HG03280 (cell line): ENCODE measurements at regions not wholly inside any gene's neighbourhood (a gene's known extent, or its start where the extent isn't known, plus 50 kb on each side); places are given as distances from the start of the nearest gene placed in this dataset.
"Not testable (repeated sequence)": the region's sequence is repeated elsewhere in the genome, so short reads cannot be mapped to it uniquely, and the experiment has no call there.

Experiments used
- ATAC-seq: cut with Tn5 transposase; IDR thresholded peaks from one replicate; pipeline ENCODE4 v1.9.1; 2021; ENCODE audit warnings: mild to moderate bottlenecking, moderate library complexity; ENCODE audit not compliant: unreplicated experiment

GRCh38 chr4:13678186-13678924, 50.8 kb upstream of the BOD1L1 start:
- no peak for ATAC-seq

- no peak for ATAC-seq
Measured at GRCh38 chr4:13681570-13681969, 54.0 kb upstream of the BOD1L1 start.

DNA sequence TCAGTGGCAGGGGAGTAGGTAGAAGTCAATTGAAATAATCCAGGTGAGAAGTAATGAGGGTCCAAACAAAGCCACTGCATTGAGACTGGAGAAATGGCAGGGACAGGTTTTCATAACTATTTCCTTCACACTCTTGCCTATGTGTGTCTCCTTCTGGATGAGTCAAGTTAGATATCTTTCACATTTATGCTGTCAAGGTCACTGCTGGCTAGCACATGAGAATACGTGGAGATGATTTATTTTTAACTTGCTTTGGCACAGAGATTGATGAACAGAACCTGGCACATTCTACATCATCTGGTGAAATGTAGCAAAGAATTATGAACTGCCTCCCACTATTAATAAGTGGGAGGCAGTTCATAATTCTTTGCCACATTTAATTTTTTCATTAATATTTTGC, 66.7 kb upstream of the BOD1L1 start:
- no peak for ATAC-seq

- ATAC-seq = no peak
Measured at GRCh38 chr4:13698296-13698695, 70.8 kb upstream of the BOD1L1 start.

DNA sequence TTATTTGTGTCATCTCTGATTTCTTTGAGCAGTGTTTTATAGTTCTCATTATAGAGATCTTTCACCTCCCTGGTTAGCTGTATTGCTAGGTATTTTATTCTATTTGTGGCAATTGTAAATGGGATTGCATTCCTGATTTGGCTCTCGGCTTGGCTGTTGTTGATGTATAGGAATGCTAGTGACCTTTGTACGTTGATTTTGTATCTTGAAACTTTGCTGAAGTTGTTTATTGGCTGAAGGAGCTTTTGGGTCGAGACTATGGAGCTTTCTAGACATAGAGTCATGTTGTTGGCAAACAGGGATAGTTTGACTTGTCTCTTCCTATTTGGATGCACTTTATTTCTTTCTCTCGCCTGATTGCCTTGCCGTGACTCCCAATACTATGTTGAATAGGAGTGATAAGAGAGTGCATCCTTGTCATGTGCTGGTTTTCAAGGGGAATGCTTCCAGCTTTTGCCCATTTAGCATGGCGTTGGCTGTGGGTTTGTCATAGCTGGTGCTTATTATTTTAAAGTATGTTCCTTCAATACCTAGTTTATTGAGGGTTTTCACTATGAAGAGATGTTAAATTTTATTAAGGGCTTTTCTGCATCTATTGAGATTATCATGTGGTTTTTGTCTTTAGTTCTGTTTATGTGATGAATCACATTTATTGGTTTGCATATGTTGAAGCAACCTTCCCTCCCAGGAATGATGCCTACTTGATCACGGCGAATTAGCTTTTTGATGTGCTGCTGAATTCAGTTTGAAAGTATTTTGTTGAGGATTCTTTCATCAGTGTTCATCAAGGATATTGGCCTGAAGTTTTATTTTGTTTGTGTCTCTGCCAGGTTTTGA, 72.7 kb upstream of the BOD1L1 start:
- ATAC-seq = no peak

GRCh38 chr4:13700858-13701140, 73.3 kb upstream of the BOD1L1 start:
- ATAC-seq = not testable (repeated sequence)

DNA sequence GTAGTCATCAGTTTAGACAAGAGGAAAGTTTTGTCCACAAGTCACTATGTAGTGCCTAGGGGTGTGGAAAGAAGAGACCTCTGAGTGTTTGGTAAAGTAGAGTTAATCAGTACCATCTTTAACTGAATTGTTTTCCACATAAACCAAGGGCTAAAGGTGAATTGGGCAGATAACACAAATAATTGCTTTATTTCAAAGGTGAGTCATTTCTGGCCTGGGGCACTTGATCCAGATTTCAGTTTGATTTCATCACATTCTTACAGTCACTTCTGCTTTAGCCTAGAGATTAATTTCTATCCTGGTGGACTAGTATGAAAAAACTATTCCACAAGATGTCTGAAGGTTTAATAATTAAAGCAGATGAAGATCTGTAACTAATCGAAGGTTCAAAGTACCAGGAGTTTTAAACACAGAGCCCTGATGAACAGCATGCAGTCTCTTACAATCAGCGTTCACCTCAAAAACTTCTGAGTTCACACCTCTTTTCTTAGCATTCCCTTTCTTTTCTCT, 74.5 kb upstream of the BOD1L1 start:
- no peak for ATAC-seq

DNA sequence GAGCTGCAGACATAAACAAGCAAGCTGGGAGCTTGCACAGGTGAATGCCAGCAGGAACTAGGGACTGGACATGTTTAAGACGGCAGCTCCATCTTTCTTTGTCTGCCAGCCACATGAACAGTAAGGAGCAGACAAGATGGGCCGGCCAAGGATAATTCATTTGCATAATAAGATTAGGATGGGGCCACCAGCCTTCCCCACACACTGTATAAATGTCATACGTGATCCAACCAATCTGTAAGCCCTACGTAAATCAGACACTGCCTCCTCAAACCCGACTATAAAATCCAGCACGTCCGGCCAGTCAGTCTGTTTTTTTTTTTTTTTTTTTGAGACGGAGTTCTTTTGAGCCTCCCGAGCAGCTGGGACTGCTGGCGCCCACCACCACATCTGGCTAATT, 75.6 kb upstream of the BOD1L1 start:
- no peak for ATAC-seq

DNA sequence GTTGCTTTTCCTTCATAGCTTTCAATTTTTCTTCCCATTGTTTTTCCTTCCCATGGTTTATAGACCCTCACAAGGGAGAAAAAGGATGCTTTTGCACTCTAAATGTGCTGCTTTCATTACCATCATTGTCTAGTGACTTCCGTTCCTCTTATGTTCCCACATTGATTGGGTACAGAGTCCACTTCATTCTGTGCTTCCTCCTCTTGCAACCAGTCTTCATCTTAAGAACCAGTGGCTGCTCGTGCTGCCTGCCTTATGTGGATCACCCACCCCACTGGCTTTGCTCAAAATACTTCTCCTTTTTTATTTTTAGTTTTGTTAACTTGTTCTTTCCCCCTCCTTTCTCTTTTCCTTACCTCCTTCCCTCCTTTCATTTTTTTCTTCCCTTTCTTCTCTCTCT, 76.5 kb upstream of the BOD1L1 start:
- ATAC-seq = no peak

DNA sequence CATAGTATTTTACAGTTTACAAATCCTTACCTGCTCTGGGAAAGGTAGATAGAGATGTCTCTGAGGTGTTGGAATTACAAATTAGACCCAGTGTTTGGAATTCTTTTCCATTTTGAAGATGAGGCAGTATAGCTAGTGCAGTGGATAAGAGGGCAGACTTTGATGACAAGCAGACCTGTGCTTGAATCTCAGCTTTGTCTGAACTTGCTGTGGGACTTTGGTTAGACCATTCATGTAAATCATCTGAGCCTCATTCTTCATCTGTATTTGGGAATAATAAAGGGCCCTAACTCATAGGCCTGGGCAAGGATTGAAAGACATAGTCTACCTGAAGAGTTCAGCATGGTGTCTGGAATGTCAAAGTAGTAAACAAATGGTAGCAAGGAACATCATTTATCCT, 77.2 kb upstream of the BOD1L1 start:
- no peak for ATAC-seq

DNA sequence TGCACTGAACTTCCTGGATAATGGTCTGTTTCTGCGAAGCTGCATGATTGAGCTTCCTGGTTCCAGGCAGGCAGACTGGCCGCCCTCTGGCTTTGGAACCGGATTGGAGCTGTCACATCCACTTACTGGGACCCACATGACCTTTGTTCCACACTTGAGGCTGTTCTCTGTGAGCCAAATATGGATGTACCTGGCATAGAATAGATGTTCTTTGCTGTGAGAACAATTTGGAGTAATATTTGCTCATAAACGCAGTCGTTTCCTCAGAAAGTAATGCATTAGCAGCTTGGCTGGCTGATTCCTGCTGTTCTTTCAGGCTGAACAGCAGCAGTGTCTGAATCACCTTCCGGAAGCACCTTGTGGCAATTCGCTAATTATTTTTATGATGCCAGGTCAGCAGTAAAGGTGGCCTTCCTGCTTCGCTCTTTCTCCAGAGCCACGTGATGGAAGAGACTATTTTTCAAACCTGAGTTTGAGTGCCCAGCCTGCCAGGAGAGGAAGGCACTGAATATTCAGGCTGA, 78.1 kb upstream of the BOD1L1 start:
- no peak for ATAC-seq

DNA sequence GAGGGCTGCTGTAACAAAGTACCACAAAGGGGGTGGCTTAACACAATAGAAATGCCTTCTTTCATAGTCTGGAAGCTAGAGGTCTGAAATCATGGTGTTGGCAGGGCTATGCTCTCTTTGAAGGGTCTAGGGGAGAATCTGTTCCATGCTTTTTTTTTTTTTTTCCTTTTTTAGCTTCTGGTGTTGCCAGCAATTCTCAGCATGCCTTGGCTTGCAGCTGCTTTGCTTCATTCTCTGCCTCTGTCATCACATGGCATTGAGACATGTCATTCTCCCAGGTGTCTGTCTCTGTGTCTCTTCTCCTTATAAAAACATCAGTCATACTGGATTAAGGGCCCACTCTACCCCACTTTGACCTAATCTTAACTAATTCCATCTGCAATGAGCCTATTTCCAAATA, 78.6 kb upstream of the BOD1L1 start:
- no peak for ATAC-seq

GRCh38 chr4:13706716-13707115, 79.2 kb upstream of the BOD1L1 start:
- no peak for ATAC-seq

DNA sequence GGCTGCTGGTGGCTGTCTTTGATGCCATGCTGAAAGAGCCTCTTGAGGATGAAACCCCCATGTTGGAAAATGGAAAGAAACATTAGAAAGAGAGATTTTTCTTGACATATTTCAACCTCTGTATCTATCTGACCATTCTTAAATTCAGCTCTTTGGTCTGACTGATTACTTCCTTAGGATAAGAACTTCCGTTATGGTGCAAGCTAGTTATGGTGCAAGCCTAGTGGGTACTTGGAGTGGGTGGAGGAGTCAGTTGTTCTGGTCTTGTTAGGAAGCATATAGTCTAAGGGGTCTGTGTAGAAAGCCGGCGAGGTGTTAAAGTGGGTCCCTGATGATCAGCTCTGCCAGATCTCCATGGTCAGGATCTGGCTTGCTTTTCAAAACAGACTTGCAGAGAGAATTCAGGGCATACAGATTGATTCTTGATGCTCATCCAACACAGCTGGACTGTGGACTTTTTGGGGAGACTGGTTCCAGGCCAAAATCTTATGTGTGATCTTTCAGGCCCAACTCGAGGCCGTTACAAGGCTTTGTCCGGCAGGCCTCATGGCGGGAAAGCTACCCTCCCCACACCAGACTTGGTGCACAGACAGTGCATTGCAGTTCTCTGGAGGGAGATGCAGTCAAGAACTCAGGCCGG, 82.8 kb upstream of the BOD1L1 start:
- no peak for ATAC-seq

- no peak for ATAC-seq
Measured at GRCh38 chr4:13711233-13711785, 83.8 kb upstream of the BOD1L1 start.

DNA sequence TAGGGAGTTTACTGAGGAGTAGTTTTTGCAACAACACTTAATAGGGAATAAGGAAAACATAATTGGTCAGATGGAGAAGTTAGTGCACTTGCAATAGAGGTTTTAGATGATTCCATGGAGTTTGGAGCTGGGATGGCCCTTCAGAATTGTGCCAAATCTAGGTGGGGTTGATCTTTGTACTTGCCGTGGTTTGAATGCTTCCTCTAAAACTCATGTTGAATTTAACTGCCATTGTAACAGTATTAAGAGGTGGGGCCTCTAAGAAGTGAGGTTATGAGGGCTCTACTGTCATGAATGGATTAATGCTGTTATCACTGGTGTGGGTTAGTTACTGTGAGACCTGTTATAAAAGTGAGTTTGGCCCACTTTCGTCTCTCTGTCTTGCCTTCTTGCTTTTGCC, 94.4 kb upstream of the BOD1L1 start:
- ATAC-seq = no peak

- no peak for ATAC-seq
Measured at GRCh38 chr4:13722649-13723048, 95.1 kb upstream of the BOD1L1 start.

GRCh38 chr4:13728761-13729160, 101.2 kb upstream of the BOD1L1 start:
- no peak for ATAC-seq

DNA sequence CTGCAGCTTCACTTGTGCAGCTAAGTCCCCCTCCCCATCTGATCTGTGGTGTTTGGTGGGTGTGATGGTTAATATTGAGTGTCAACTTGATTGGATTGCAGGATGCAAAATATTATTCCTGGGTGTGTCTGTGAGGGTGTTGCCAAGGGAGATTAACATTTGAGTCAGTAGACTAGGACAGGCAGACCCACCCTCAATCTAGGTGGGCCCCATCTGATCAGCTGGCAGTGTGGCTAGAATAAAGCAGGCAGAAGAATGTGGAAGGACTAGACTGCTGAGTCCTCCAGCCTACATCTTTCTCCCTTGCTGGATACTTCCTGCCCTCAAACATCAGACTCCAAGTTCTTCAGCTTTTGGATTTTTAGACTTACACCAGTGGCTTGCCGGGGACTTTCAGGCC, 103.5 kb upstream of the BOD1L1 start:
- ATAC-seq = no peak

DNA sequence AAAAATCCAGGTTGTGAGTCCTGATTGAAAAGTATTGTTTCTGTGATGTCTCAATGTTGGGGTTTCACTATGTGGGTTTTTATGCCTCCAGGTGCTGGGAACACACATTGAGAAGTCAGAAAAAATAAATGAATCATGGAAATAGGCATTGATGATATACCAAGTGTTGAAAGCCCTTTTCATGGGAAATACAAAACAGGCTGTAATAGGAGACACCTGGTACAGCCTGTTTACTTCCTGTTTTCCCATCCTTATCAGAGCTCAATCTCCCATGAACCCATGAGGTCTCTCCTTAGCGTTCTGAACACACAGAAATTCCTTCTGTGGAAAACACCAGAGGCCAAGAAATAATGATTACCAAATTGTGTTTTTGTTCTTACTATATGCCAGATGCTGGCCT, 106.3 kb upstream of the BOD1L1 start:
- no peak for ATAC-seq

DNA sequence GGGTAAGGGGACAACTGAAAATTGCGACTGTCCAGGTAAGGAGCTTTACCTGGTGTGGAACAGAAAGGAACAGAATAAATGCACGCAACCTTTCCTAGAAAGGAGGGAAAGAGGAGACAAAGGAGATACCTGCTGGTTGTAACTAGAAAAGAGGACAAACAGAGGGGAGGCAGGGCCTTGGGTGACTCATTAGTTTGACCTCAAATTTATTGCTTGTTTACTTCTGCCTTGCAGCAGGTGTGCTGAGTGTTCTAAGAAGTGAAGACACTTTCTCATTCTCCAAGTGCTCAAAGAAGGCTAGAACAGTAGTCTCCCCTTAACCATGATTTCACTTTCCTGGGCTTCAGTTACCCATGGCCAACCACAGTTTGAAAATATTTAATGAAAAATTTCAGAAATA, 123.1 kb upstream of the BOD1L1 start:
- no peak for ATAC-seq
